Hindlimb muscle (tissue), 1 donor: ENCODE measurements at regions not wholly inside any gene's neighbourhood (a gene's known extent, or its start where the extent isn't known, plus 50 kb on each side); places are given as distances from the start of the nearest gene placed in this dataset.
A peak's percentile ranks its signal among the peaks of the same experiment; 100 is the strongest.

ENCODE experiments used
- DNase-seq: peaks from one replicate; pipeline ENCODE4 v3.0.0-alpha.2; 2013

- DNase-seq, result no peak
Observed at GRCh38 chr1:177469519-177469918, 298.8 kb downstream of the BRINP2 start.

GRCh38 chr1:177466286-177466685 is 295.5 kb downstream of the BRINP2 start:
- no peak for DNase-seq

DNA sequence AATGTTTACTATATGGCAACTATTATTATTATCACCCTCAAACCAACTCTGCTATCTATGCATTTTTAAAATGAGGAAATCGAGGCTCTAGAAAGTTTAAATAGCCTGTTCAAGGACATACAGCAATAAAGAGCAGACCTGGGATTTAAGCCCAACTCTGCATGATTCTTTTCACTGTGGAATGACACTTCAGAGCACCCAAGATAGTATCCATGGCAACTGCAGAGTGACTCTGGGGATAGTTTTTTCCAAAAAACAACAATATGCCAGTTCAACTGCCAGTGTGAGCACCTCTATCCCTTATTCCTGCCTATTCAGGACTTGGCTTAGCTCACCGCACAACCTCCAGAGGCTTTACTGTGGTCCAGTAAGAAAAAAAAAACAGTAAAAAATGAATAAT is 293.9 kb downstream of the BRINP2 start:
- DNase-seq, result no peak

DNA sequence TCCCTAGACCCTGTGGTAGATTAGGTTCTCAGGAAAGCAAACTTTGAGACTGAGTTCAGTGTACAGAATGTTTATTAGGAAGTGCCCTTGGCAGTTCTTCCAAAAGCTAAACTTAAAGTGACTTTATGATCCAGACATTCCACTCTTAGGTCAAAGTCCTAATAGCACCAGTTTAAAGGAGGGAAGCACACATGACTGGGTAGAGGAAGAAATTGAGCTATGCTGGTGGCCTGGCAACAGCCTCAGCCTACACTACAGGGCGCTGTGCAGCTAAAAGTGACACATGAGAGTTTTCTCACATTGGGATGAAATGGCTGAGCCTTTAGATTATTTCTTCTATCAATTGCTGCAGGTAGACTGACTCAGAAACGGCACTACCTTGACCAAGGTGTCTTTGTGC is 280.4 kb downstream of the BRINP2 start:
- DNase-seq, result no peak

GRCh38 chr1:177448652-177449357 is 278.0 kb downstream of the BRINP2 start:
- DNase-seq, result no peak

DNA sequence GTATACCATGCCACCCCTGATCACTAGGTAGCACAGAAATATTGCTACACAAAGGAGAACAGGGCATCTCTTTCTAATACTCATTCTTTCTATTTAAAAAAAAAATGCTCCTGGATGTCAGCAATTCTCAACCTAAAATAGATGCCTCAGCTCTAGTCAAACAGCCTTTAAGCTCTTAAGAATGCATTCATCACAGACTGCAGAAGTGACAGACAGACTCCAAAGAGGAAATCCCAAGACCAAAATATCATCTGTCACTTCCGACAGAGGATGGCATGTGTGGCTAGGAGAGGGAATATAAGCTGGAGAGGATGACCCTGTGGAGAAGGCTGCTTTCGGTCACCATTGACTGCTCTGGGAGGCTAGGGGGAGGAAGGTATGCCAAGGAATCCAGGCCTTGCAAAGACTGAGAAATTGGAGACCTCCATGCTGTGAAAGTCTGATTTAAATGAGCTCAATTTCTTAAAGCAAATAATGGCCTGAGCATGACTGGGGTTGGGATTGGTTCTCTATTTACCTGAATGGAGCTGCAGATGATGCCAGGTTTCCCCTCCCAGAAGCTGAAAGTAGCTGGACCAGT is 277.4 kb downstream of the BRINP2 start:
- DNase-seq, result no peak

GRCh38 chr1:177444997-177445746 is 274.4 kb downstream of the BRINP2 start:
- DNase-seq, result no peak

- no peak for DNase-seq
Observed at GRCh38 chr1:177443003-177443402, 272.2 kb downstream of the BRINP2 start.

GRCh38 chr1:177442584-177442983 is 271.8 kb downstream of the BRINP2 start:
- no peak for DNase-seq

DNA sequence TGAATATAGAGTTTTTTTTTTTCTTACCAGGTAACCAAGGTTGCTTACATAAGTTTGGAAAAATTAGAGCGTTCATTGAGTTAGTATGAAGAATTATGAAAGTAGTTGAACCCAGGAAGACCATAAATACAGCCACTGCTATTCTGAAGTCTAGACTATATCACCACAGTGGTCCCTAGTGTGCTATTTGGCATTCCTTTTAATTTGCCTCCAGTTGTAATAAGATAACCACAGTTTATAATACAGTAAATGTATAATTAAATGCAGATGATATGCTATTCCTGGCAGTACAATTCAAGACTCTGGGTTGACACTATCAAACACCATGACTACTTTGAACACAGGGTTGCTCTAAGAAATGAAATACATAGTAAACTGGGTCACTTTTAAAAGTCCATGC is 270.5 kb downstream of the BRINP2 start:
- no peak for DNase-seq

DNA sequence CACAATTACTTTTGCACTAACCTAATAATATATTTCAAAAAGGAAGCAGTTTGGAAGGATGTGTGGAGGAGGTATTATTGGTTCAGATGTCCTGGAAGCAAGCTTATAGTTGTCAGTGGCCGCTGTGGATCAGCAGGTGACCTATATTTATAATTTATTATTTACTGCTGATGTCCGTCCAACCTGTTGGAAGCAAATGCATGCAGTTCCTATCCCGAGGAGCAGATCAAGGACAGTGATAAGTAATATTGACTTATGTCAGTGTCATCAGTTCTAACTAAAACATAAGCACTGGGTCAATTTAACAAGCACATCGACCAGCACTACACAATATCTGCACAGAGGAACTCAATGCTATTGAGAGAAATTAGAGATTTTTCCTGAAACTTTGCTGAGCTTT is 270.1 kb downstream of the BRINP2 start:
- no peak for DNase-seq

GRCh38 chr1:177439301-177439700 is 268.5 kb downstream of the BRINP2 start:
- no peak for DNase-seq

GRCh38 chr1:177435364-177435763 is 264.6 kb downstream of the BRINP2 start:
- DNase-seq, result no peak

DNA sequence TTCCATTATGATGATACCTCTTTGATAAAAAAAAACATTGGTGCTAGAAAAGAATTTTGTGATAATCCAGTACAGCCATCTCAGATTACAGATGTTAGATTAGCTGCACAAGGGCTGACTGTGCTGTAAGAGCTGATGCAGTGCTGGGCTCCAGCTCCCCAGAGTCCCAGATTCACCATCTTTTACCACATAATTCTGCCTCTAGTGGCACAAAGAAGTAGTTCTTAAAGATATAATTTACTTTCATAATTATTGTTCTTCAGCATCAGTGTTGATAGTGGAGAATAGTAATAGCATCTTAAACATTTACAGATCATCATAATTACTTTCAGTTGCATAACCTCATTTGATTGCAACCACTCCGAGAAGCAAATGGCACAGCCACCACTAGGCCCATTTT is 262.1 kb downstream of the BRINP2 start:
- no peak for DNase-seq

DNA sequence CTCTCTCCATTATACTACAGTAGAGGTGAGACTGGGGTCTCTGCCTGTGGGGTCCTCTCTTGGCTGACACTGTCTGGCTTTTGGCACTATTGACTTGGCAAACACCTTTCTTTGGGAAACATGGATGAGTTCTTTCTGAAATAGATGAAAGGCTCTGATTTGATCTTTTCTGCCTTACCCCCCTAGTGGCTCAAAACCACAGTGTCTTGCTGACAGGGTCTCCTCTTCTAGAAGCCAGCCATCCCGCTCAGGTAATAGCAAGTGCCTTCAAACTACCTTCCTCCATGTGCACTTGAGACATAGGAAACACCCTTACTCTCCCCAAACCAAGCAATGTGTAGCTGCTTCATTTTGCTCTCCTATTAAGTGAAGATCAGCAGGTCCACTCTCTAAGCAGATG is 260.4 kb downstream of the BRINP2 start:
- DNase-seq, result no peak

DNA sequence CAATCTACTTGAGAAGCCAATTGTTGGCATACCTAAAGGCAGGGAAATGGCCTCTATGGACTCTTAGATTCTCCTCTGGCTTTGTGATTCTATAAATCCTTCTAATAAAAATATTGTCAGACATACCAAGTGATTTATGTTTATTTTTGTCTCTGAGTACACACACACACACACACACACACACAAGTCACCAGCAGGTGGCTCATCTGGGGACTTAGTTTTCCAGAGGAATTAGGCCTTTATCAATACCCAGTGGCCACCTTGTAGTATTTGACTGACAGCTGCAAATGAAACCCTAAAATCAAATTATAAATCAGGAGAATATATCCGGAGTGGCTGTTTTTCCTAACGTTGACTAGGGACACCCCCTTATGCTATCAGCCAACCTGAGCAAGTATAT is 258.5 kb downstream of the BRINP2 start:
- DNase-seq, result no peak

DNA sequence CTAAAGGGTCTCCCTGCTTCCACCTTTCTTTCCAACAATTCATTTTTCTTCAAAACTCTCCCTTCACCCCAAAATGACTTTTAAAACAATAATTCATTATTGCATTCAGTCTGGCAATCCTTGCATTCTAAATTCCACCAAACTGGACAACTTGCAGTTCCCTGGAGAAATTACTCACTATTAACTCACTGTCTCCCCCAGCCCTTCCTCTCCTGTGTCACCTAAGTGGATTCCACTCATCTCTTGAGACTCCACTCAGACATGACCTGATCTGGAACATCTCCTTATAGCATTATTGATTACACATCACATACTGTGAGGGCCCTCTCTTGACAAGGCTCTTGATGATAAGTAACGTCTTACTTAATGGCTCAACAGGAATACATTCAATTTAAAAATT is 257.1 kb downstream of the BRINP2 start:
- no peak for DNase-seq

- DNase-seq, result no peak
Observed at GRCh38 chr1:177426497-177426896, 255.7 kb downstream of the BRINP2 start.

GRCh38 chr1:177425199-177425598 is 254.4 kb downstream of the BRINP2 start:
- DNase-seq, result peak; percentile 7

DNA sequence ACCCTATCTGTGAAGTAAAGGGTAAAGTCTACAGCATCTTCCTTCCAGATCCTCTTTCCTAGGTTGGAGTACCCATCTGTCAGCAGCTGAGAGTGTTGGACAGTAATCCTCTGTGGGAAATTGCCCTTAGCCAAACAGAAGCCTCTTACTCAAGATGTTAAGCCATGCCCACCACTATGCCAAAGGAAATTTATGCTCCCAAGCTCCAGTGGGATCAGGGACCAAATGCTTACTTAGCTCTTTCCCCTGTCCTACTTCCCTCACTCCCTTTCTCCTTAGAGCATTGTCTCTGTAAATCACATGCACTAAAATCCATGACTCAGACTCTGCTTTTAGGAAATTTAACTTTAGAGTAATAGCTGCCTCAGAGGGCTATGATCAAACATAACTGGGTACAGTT is 254.0 kb downstream of the BRINP2 start:
- DNase-seq, result no peak

DNA sequence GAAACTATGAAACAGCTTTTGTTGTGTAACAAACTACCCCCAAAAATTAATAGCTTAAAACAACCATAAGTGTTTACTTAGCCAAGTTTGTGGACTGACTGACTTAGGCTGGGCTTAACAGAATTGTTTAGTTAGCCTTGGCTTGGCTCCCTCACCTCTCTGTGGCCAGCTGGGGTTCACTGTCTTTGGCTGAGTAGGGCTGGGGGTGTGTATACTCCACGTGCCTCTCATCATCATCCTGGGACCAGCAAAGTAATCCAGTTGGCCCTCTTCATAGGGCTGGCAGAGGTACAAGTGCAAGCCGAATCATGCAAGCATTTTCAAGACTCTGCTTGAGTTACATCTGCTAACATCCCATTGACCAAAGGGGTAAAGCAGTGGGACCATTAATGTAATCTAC is 252.3 kb downstream of the BRINP2 start:
- DNase-seq, result peak; percentile 32

GRCh38 chr1:177413982-177414596 is 243.3 kb downstream of the BRINP2 start:
- DNase-seq, result no peak

DNA sequence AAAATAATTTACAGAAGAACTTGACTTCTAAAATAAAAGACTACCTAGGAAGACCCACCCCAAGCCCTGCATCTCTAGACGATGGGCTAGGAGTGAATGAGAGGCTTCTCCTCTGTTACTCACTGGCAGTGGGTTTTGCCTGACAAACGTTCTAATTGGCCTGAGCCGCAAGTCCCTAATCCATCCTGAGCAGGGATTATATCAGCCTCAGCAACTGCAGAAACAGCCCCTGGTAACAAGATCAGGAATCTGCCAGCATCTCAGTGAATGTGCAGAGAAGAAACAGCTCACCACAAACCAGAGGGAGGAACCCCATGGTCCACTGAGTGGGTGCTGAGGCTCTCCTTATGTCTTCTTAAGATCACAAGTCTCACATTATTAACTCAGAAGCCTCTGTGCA is 240.6 kb downstream of the BRINP2 start:
- no peak for DNase-seq
